ENCODE measurements at regions not wholly inside any gene's neighbourhood (a gene's known extent, or its start where the extent isn't known, plus 50 kb on each side); places are given as distances from the start of the nearest gene placed in this dataset.

- no peaks in the 10 kb centered on the region for H3K27me3 ChIP-seq
- H3K27ac ChIP-seq: no peak overlapping the region
- H3K4me1 ChIP-seq: no peaks in the 10 kb centered on the region
- no peak overlapping the region for H3K4me3 ChIP-seq
- 78 to 82% methylated on average over 2 of the region's 2 CpGs for WGBS, 2 donors
- DNase-seq: no peak
- H3K9me3 ChIP-seq: no peaks in the 10 kb centered on the region
- TF ChIP-seq POLR2A (IDR thresholded peaks at IDR 0.05) (no peak), CTCF (IDR thresholded peaks at IDR 0.05) (no peak)
- no peaks in the 10 kb centered on the region for H3K36me3 ChIP-seq (replicated peaks in 1 of 2; ENCODE audit: insufficient read depth in 1 of 2, low read depth in 2 of 2)
- no peak for ATAC-seq
- intact Hi-C loops (cut with DNase I): no loop called here
Observed at GRCh38 chr6:119677384-119677783, 327.8 kb upstream of the MAN1A1 start.

- Histone ChIP-seq H3K27me3 (no peaks in the 10 kb centered on the region), H3K4me3 (no peak overlapping the region), H3K27ac (no peak overlapping the region), H3K9me3 (no peaks in the 10 kb centered on the region), H3K36me3 (replicated peaks in 1 of 2; ENCODE audit: insufficient read depth in 1 of 2, low read depth in 2 of 2) (no peaks in the 10 kb centered on the region), H3K4me1 (no peaks in the 10 kb centered on the region)
- intact Hi-C loops (cut with DNase I): no loop called here
- TF ChIP-seq POLR2A (IDR thresholded peaks at IDR 0.05): no peak
- no peak for TF ChIP-seq CTCF (IDR thresholded peaks at IDR 0.05)
- WGBS, 2 donors: 92 to 93% methylated on average over 4 of the region's 4 CpGs
- ATAC-seq: no peak
- no peak for DNase-seq
Observed at GRCh38 chr6:119676961-119677360, 327.4 kb upstream of the MAN1A1 start.

- Histone ChIP-seq H3K4me1 (no peaks in the 10 kb centered on the region), H3K9me3 (no peaks in the 10 kb centered on the region), H3K4me3 (no peak overlapping the region), H3K27ac (no peak overlapping the region), H3K36me3 (replicated peaks in 1 of 2; ENCODE audit: insufficient read depth in 1 of 2, low read depth in 2 of 2) (no peaks in the 10 kb centered on the region), H3K27me3 (no peaks in the 10 kb centered on the region)
- DNase-seq: no peak
- no peak for ATAC-seq
- no peak for TF ChIP-seq CTCF (IDR thresholded peaks at IDR 0.05)
- no peak for TF ChIP-seq POLR2A (IDR thresholded peaks at IDR 0.05)
- intact Hi-C loops (cut with DNase I): no loop called here
- 77 to 80% methylated on average over 1 of the region's 1 CpG for WGBS, 2 donors
Observed at GRCh38 chr6:119676230-119676629, 326.7 kb upstream of the MAN1A1 start.

GRCh38 chr6:119673741-119674140, 324.2 kb upstream of the MAN1A1 start:
- Histone ChIP-seq H3K27me3 (no peaks in the 10 kb centered on the region), H3K9me3 (no peaks in the 10 kb centered on the region), H3K4me1 (no peaks in the 10 kb centered on the region), H3K36me3 (replicated peaks in 1 of 2; ENCODE audit: insufficient read depth in 1 of 2, low read depth in 2 of 2) (no peaks in the 10 kb centered on the region), H3K27ac (no peak overlapping the region), H3K4me3 (no peak overlapping the region)
- intact Hi-C loops (cut with DNase I): no loop called here
- TF ChIP-seq POLR2A (IDR thresholded peaks at IDR 0.05): no peak
- DNase-seq (no peak), ATAC-seq (no peak)

GRCh38 chr6:119672725-119673124, 323.2 kb upstream of the MAN1A1 start:
- H3K9me3 ChIP-seq: no peaks in the 10 kb centered on the region
- intact Hi-C loops (cut with DNase I): no loop called here
- 64 to 90% methylated on average over 1 of the region's 1 CpG for WGBS, 2 donors
- DNase-seq: no peak
- no peak overlapping the region for H3K27ac ChIP-seq
- no peaks in the 10 kb centered on the region for H3K36me3 ChIP-seq (replicated peaks in 1 of 2; ENCODE audit: insufficient read depth in 1 of 2, low read depth in 2 of 2)
- TF ChIP-seq CTCF (IDR thresholded peaks at IDR 0.05) (no peak), POLR2A (IDR thresholded peaks at IDR 0.05) (no peak)
- H3K27me3 ChIP-seq: no peaks in the 10 kb centered on the region
- no peak overlapping the region for H3K4me3 ChIP-seq
- no peak for ATAC-seq
- H3K4me1 ChIP-seq: no peaks in the 10 kb centered on the region

All from body of pancreas (tissue), 4 donors.